Kidney glomerular epithelial cell (primary cell): ENCODE measurements at regions not wholly inside any gene's neighbourhood (a gene's known extent, or its start where the extent isn't known, plus 50 kb on each side); places are given as distances from the start of the nearest gene placed in this dataset.
A peak's percentile ranks its signal among the peaks of the same experiment; 100 is the strongest.
"Not testable (repeated sequence)": the region's sequence is repeated elsewhere in the genome, so short reads cannot be mapped to it uniquely, and the experiment has no call there.

Experiments used
- DNase-seq: peaks from one replicate; lab custom pipeline; 2025; lab: John Stamatoyannopoulos, UW

- no peak for DNase-seq
Observed at GRCh38 chr11:110873975-110874374, 161.7 kb upstream of the ARHGAP20 start.

- DNase-seq, result no peak
Observed at GRCh38 chr11:110870816-110871522, 158.7 kb upstream of the ARHGAP20 start.

GRCh38 chr11:110867951-110868350, 155.7 kb upstream of the ARHGAP20 start:
- DNase-seq, result no peak

DNA sequence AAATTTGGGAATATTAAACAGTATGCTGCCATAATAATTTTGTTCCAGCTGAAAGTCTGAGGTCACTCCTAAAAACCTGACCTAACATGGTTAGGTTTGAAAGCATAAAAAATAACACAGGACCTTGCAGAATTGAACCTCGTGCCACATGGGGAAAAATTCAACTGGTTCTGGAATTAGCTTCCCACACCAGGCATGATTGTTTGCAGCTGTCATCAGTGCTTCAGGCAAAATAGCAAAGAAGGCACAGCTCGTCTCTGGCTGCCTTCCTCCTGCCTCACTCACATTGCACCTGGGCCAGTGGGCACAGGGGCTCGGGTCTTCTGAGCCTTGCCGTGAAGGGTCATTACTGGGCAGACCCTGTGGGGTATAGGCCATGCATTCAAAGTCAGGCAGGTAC, 153.8 kb upstream of the ARHGAP20 start:
- DNase-seq, result no peak

- no peak for DNase-seq
Observed at GRCh38 chr11:110862407-110862806, 150.2 kb upstream of the ARHGAP20 start.

DNA sequence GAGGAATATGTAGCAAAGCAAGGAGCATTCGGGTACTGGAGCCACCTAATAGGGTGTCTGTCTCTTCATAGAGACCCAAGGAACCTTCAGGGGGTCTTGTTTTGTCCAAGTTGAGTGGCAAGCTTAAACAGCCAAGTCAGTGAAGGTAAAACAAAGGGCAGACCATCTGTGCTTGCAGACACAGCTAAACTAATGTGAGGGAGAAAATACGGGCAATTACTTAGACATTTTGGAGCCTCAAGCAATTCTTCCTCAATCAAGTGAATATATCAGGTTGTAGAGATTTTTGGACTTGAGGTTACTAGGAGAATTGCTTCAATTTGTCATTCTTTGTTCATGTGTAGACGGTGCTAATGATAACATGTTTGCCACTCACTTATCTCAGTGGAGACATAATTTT, 148.2 kb upstream of the ARHGAP20 start:
- DNase-seq, result no peak

- DNase-seq, result no peak
Observed at GRCh38 chr11:110859998-110860397, 147.8 kb upstream of the ARHGAP20 start.

GRCh38 chr11:110859240-110859840, 147.1 kb upstream of the ARHGAP20 start:
- DNase-seq, result no peak

- DNase-seq, result peak; percentile 11
Observed at GRCh38 chr11:110858547-110858921, 146.3 kb upstream of the ARHGAP20 start.

- no peak for DNase-seq
Observed at GRCh38 chr11:110857892-110858546, 145.8 kb upstream of the ARHGAP20 start.

DNA sequence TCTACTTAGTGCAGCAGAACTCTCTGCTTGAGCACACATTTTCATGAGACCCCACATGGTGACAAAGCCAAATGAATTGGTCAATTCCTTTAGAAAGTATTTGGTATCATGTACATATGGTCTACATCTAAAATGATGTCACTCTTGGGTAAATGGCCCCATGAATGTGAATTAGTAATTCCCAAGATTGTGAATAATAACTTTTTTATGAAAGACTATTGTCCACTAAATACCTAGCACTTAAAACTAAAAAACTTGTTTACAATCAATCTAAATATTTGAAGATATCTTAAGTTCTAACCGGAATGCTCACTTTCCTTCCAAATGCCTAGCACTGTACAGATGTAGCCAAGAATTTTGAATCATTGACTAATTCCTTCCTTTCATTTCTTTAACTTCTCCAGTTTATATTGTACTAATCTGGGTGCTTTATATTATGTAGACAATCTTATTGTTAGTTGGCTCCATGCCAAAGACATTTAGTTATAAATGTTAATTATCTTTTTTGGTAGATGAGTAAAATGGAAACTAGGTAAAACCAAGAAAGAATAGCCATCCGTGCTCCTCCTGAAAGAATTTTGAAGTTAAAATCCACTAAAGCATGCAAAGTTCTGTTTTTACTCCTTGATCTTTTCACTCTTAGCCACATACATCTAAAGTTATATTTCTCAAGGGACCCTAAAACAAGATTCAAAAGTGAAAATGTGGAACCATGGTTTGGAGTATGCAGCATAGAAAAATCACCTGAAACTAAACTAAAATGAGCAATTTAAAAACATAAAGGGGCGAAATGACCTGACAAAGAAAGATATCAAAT, 145.0 kb upstream of the ARHGAP20 start:
- DNase-seq, result no peak

- DNase-seq, result no peak
Observed at GRCh38 chr11:110856340-110856739, 144.1 kb upstream of the ARHGAP20 start.

GRCh38 chr11:110855191-110855590, 143.0 kb upstream of the ARHGAP20 start:
- DNase-seq, result no peak

DNA sequence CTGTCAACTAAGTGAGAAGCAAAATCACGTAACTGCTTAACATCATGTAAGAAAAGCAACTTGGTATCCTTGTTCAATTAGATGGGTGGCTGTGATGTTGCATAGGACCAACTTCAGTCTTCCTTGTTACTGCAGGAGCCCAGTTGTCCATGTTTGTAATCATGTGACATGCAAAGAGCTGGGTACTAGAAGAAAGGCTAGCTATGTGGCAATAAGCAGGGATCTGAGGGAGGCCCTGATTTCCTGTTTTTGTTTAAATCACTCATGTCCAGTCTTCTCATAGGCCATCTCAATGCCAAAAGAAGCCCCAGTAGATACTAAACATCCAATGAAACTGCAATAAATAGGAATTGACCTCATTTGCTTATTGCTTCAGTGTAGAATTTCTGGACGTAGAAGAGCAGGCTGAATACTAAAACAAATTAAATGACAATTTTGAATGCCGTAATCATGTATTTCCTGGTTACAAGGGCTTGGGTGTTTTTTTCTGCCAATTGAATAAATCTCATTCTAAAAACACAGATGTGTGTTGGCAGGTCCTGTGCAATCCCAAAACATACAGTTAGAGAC, 140.8 kb upstream of the ARHGAP20 start:
- DNase-seq, result no peak

- no peak for DNase-seq
Observed at GRCh38 chr11:110850846-110851245, 138.6 kb upstream of the ARHGAP20 start.

- DNase-seq, result not testable (repeated sequence)
Observed at GRCh38 chr11:110843053-110843452, 130.8 kb upstream of the ARHGAP20 start.

GRCh38 chr11:110838808-110839207, 126.6 kb upstream of the ARHGAP20 start:
- no peak for DNase-seq

DNA sequence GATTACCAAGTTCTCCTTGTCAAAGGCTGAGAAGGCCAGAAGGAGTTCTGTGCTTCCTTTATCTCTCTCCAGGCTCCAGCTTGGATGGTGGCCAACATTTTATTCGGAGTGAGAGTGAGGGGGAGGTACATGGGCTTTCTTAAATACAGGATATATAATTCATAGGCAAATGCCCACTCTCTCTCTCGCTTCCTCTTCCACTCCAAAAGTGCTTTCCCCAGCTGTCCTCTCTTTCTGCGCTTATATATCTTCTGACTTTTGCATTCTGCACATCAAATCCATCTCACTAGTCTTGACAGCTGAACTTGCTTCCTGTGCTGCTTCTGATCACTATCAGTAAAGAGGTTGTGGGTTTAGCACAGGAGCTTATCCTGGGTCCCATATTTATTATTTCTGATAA, 125.4 kb upstream of the ARHGAP20 start:
- no peak for DNase-seq

GRCh38 chr11:110835106-110835505, 122.9 kb upstream of the ARHGAP20 start:
- no peak for DNase-seq

DNA sequence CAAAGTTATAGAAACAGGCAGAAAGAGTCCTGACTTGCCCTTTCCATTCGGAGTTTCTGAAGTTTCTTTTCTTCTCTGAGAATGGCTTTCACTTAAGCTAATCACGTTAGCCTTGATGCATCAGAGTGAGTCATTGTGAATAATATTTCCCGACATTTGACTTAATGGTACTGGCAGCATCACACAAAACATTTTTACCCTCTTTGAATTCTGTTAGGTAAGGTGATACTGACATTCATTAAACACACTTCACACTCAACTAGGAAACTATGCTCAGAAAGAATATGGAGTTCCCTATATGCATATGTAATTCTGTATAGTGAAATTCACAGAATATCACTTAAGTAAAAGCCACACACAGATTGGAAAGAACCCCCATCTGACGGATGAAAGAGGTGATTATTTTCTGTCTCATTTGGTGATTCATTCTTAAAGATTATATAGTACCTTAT, 120.8 kb upstream of the ARHGAP20 start:
- no peak for DNase-seq

- no peak for DNase-seq
Observed at GRCh38 chr11:110832539-110832938, 120.3 kb upstream of the ARHGAP20 start.

- DNase-seq, result no peak
Observed at GRCh38 chr11:110832080-110832479, 119.8 kb upstream of the ARHGAP20 start.
